SH-SY5Y (cell line): ENCODE measurements at regions not wholly inside any gene's neighbourhood (a gene's known extent, or its start where the extent isn't known, plus 50 kb on each side); places are given as distances from the start of the nearest gene placed in this dataset.

Experiments used
- GATA2 ChIP-seq: IDR thresholded peaks from 2 replicates; pipeline ENCODE4 v1.6.1; 2011; ENCODE audit warnings: mild to moderate bottlenecking, low read depth, low read length
- GATA3 ChIP-seq: IDR thresholded peaks from 2 replicates; pipeline ENCODE4 v1.6.1; 2011; ENCODE audit warnings: low read depth, mild to moderate bottlenecking, low read length, moderate library complexity

GRCh38 chr5:96333391-96333790, 99.7 kb downstream of the PCSK1 start:
- TF ChIP-seq GATA2 (no peak), GATA3 (no peak)
